ENCODE measurements at regions not wholly inside any gene's neighbourhood (a gene's known extent, or its start where the extent isn't known, plus 50 kb on each side); places are given as distances from the start of the nearest gene placed in this dataset.

DNA sequence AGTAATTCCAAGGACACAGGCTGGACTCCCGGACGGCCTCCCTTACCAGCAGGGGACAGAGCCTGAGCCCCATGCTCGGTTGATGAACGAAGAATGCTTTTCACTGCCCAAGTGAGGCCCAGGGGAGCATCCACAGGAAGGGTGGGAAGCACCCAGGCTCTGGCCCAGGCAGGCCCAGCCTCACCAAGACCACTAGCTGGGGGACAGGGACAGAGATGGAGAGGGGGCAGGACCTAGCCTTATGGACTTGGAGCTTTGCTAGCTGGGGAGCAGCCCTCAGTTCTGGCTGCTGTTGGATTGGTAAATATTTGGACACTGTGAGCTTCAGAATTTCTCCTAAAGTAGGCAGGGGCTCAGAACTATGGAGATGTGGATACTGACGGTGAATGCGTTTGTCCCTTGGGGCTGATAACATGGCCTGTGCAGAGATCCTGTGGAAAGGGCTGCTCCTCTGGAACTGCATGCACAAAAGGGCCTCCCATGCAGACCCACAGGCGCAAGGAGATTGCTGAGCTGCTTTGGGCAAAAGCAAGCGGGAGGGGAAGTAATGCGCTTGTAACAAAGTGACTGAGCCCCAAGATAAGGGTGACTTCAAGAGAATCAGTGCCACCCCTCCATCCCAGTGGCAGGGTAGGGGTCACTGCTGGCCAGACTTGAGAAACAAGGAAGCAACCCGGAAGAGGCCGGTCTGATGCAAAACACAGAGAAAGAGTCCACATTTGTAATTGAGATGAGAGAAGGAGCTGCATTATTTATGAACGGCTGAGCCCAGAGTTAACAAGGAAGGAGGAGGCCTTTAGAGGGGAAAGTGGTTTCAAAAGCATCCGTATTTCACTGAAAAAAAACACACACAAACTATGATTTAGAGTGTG lies 70.1 kb upstream of the MEF2A start:
- H2AFZ ChIP-seq (ENCODE audit: insufficient read depth, low read depth, low read length, poor library complexity, severe bottlenecking) = peak overlapping the region; percentile 82
- H3K27me3 ChIP-seq (ENCODE audit: control insufficient read depth in 2 of 2, insufficient read depth in 2 of 2, low read length in 2 of 2) = no peaks in the 10 kb centered on the region
- Mint-ChIP-seq H3K4me3 (peak overlapping the region; percentile 32 to 76), H3K4me1 (peaks cover 59% of the 10 kb centered on the region), H3K27me3 (ENCODE audit: low read depth in 3 of 3) (peaks cover 0 to 9% (median 0%) of the 10 kb centered on the region in 3 donors), H3K9me3 (peaks cover 0 to 4% (median 0%) of the 10 kb centered on the region in 7 donors), H3K36me3 (peaks cover 19 to 21% of the 10 kb centered on the region in 2 donors), H3K27ac (peak overlapping the region; percentile 71 to 96 (median 87))
- peak overlapping the region; percentile 60 for H3K4me2 ChIP-seq (replicated peaks; ENCODE audit: extremely low read depth, low read length, poor library complexity, severe bottlenecking)
- no peaks in the 10 kb centered on the region for H3K79me2 ChIP-seq (ENCODE audit: insufficient read depth, low read length)
- WGBS (ENCODE audit: insufficient coverage) = 30% methylated on average over 10 of the region's 13 CpGs
- H3K9ac ChIP-seq (ENCODE audit: insufficient read depth, low read length, poor library complexity, severe bottlenecking) = peak overlapping the region; percentile 59
- intact Hi-C loops (cut with micrococcal nuclease) = no loop called here
- H3K4me3 ChIP-seq (replicated peaks in 1 of 3; ENCODE audit: low read depth in 2 of 3, low read length in 3 of 3) = peak overlapping the region in 1 of 3 experiments; percentile 51
- H3K36me3 ChIP-seq (replicated peaks in 1 of 2; ENCODE audit: control insufficient read depth in 1 of 2, insufficient read depth in 2 of 2, low read length in 2 of 2) = no peaks in the 10 kb centered on the region
- peaks cover 43 to 56% of the 10 kb centered on the region in 2 donors for H3K4me1 ChIP-seq (ENCODE audit: control insufficient read depth in 1 of 2, insufficient read depth in 2 of 2, low read length in 2 of 2)
- peak overlapping the region; percentile 72 to 81 for H3K27ac ChIP-seq (ENCODE audit: low read depth in 1 of 2, low read length in 2 of 2)
- TF ChIP-seq, protein P1, sequence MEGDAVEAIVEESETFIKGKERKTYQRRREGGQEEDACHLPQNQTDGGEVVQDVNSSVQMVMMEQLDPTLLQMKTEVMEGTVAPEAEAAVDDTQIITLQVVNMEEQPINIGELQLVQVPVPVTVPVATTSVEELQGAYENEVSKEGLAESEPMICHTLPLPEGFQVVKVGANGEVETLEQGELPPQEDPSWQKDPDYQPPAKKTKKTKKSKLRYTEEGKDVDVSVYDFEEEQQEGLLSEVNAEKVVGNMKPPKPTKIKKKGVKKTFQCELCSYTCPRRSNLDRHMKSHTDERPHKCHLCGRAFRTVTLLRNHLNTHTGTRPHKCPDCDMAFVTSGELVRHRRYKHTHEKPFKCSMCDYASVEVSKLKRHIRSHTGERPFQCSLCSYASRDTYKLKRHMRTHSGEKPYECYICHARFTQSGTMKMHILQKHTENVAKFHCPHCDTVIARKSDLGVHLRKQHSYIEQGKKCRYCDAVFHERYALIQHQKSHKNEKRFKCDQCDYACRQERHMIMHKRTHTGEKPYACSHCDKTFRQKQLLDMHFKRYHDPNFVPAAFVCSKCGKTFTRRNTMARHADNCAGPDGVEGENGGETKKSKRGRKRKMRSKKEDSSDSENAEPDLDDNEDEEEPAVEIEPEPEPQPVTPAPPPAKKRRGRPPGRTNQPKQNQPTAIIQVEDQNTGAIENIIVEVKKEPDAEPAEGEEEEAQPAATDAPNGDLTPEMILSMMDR (IDR thresholded peaks at IDR 0.05) = no peak
- peak in 2 of 3 donors; percentile 44 to 50 for DNase-seq
- H4K20me1 ChIP-seq (ENCODE audit: insufficient read depth, low read length) = no peaks in the 10 kb centered on the region
- no peaks in the 10 kb centered on the region for H3K9me3 ChIP-seq (replicated peaks in 1 of 2; ENCODE audit: control insufficient read depth in 1 of 2, insufficient read depth in 1 of 2, low read length in 2 of 2)

DNA sequence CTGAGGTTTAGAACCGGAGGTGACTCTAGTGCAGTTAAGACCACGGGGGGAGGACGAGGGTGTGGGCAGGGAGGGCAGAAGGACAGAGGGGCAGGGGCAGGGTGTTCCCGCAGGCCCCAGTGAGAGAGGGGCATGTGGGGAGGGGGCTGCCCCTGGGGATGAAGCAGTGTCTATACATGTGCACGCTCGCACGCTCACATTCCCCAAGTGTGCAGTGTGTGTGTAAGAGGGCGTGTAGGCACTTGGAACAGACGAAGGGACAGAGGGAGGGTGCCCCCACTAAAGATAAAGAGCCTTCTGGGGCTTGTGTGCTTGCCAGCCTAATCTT lies 69.5 kb upstream of the MEF2A start:
- no peaks in the 10 kb centered on the region for H4K20me1 ChIP-seq (ENCODE audit: insufficient read depth, low read length)
- Mint-ChIP-seq H3K9me3 (peaks cover 0 to 4% (median 0%) of the 10 kb centered on the region in 7 donors), H3K27ac (peak overlapping the region; percentile 71 to 96 (median 87)), H3K27me3 (ENCODE audit: low read depth in 3 of 3) (peaks cover 0 to 9% (median 0%) of the 10 kb centered on the region in 3 donors), H3K4me1 (peaks cover 60% of the 10 kb centered on the region), H3K4me3 (peak overlapping the region; percentile 32 to 76), H3K36me3 (peaks cover 19 to 21% of the 10 kb centered on the region in 2 donors)
- TF ChIP-seq, protein P1 (IDR thresholded peaks at IDR 0.05) = no peak
- peak overlapping the region; percentile 60 for H3K4me2 ChIP-seq (replicated peaks; ENCODE audit: extremely low read depth, low read length, poor library complexity, severe bottlenecking)
- WGBS (ENCODE audit: insufficient coverage) = 33% methylated on average over 8 of the region's 9 CpGs
- H3K79me2 ChIP-seq (ENCODE audit: insufficient read depth, low read length) = peaks cover under 1% of the 10 kb centered on the region
- peak overlapping the region in 1 of 3 experiments; percentile 51 for H3K4me3 ChIP-seq (replicated peaks in 1 of 3; ENCODE audit: low read depth in 2 of 3, low read length in 3 of 3)
- intact Hi-C loops (cut with micrococcal nuclease) = no loop called here
- H3K27me3 ChIP-seq (ENCODE audit: control insufficient read depth in 2 of 2, insufficient read depth in 2 of 2, low read length in 2 of 2) = no peaks in the 10 kb centered on the region
- H3K36me3 ChIP-seq (replicated peaks in 1 of 2; ENCODE audit: control insufficient read depth in 1 of 2, insufficient read depth in 2 of 2, low read length in 2 of 2) = no peaks in the 10 kb centered on the region
- H3K9ac ChIP-seq (ENCODE audit: insufficient read depth, low read length, poor library complexity, severe bottlenecking) = peak overlapping the region; percentile 59
- no peaks in the 10 kb centered on the region for H3K9me3 ChIP-seq (replicated peaks in 1 of 2; ENCODE audit: control insufficient read depth in 1 of 2, insufficient read depth in 1 of 2, low read length in 2 of 2)
- H2AFZ ChIP-seq (ENCODE audit: insufficient read depth, low read depth, low read length, poor library complexity, severe bottlenecking) = peak overlapping the region; percentile 82
- H3K4me1 ChIP-seq (ENCODE audit: control insufficient read depth in 1 of 2, insufficient read depth in 2 of 2, low read length in 2 of 2) = peaks cover 45 to 57% of the 10 kb centered on the region in 2 donors
- peak overlapping the region; percentile 72 to 81 for H3K27ac ChIP-seq (ENCODE audit: low read depth in 1 of 2, low read length in 2 of 2)
- DNase-seq = no peak
